Brain pericyte (primary cell): ENCODE measurements at regions not wholly inside any gene's neighbourhood (a gene's known extent, or its start where the extent isn't known, plus 50 kb on each side); places are given as distances from the start of the nearest gene placed in this dataset.
"Not testable (repeated sequence)": the region's sequence is repeated elsewhere in the genome, so short reads cannot be mapped to it uniquely, and the experiment has no call there.

Source experiments
- DNase-seq: peaks from one replicate; pipeline ENCODE4 v3.0.0-alpha.2; 2012; ENCODE audit warnings: low read depth, low spot score

DNA sequence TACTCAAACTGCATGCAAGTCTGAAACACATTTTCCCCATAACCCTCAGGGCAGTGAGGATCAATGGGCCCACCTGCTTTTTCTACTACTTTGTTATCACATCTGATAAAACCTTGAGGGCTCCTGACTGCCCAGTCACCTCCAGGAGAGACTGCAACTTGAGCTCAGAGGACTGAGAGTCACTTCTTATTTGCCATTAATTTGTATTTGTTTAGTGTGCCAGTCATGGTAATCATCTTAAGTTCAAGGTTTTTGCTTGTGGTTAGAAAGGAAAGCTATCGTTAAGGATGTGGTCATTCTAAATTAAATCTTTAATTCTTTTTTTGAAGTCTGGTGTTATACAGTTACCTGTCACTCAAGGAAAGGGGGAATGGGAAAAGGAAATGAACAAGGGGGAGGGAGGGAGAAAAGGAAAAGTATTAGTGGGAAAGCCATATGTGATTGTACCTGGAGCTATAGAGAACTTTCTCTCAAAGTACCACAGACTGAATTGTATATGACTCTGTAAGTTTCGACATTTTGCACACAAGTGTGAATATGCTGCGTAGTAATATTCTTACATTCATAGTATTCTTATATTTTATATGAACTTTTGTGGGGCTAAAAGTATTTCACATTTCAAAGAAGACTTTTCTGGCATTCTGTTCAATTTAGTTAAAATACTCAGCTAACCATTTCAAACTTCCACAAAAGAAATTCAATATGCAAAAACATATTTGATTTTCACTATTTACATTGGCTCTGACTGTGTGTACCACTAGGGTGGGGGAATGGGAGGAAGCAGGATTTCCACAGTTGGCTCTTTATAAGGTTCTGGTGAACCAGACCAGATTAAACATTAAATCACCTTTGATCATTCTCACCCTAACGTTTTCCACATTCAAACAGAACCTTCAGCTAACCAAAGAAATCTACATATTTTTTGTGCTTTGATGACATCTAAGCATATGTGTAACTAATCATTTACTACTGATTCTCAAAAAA lies 166.5 kb upstream of the ATP11B start:
- DNase-seq = no peak

DNA sequence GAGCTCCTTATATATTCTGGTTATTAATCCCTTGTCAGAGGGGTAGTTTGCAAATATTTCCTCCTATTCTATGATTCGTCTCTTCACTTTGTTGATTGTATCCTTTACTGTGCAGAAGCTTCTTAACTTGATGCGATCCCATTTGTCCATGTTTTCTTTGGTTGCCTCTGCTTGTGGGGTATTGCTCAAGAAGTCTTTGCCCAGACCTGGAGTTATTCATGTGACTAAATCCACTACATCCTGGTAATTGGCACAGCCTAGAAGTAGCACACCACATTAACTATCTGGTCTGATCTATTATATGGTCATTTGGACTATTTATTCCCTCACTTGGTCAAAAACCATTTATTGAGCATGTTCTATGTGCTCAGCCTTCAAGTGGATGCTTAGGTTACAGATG lies 164.8 kb upstream of the ATP11B start:
- DNase-seq = no peak

DNA sequence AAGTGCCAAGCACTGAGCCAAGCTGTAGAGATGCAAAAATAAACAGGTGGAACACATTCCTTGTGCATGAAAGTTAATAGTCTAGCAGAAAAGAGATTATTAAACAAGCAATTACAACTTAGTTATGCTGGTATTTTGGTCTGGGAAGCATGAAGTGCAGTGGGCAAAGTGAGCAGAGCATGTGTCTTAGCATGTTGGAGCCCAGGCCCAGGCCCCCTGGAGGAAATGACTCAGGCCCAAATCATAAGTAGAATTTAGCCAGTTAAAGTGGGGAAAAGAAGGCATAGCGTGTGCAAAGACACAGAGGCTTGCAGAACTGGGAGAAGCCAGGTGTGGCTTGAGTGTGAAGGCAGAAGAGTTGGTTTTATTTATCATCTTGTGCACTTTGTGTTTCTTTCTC lies 163.8 kb upstream of the ATP11B start:
- DNase-seq = no peak

DNA sequence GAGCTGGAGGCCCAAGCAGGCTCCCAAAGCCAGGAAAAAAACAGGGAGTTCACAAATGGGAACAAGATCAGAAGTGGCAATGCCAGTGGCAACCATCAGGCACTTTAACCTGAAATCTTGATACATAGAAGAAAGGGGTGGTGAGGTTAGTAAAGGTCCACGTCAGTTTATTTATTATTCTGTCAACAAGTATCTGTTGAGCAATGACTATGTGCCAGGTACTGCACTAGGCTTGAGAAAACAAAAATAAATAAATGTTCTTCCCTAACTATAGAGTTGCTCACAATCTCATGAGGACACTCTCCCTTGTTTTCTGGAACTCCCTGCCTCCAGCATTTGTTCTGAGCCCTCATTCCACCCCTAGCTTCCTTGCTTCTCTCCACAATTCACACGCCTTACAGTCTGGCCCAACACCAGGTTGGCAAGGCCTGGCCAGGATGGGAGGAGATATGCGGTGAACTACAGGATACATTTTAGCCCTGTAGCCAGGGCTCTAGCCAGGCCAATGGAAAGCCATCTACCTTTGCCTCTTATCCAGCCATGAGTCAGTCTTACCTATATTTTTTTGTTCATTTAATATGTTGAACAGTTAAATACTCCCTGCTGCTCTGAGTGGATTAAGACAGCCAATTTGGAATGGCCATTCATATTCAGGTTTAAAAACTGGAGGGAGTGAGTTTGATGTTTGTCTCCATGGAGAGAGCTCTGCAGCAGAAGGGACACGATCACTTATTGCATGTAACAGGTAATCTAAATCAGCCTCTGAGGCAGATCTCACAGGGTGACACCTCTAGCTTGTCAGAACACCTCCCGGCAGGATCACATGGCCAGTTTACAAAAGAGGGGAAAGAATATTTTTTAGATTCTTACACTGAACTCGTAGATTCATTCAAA lies 161.9 kb upstream of the ATP11B start:
- no peak for DNase-seq

DNA sequence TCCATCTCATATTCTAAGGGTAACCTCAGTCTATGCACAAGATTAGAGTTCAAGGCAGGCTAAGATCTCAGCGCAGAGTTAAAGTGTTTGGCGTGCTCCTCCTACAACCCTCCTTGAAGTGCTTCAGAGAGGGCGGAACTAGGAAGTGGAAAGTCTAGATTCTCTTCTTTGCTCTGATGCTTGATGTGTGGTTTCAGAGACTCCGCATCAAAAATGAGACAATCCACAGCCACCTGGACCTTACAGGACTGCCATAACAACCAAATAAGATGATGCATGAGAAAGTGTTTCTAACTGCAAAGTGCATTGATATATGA lies 161.3 kb upstream of the ATP11B start:
- DNase-seq = no peak

DNA sequence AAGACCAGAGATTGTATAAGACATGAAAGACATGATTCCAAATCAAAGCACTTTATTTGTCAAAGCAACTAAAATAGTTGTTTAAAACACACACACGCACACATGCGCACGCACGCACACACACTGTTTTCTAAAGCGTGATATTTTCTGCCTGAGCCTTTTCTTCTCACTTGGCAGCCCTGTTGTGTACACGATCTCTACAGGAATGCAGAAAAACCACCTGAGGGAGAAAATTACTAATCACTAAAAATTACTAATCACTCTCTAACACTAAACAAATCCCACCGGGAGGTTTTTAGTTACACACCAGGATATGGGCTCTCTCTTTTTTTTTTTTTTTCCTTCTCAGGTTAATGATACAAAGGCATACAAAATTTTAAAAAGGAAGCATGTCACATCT lies 160.1 kb upstream of the ATP11B start:
- DNase-seq = no peak

DNA sequence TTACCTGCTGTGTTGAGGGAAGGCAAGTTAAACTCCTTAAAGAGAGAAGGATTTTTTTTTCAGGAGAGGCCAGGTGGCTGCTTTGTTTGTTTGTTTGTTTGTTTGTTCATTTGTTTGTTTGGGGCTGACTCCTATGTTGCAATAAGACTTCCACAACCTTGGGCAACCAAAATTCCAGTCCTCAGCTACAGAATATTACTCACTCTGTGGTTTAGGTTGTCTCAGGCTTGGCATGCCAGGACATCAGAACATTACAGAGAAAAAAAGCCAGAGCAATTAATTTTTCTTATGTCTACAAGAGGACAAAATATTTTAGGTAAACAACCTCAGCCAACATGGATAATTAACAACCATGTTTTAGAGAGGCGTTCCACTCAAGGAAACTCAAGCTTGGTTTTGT lies 156.7 kb upstream of the ATP11B start:
- DNase-seq = no peak

DNA sequence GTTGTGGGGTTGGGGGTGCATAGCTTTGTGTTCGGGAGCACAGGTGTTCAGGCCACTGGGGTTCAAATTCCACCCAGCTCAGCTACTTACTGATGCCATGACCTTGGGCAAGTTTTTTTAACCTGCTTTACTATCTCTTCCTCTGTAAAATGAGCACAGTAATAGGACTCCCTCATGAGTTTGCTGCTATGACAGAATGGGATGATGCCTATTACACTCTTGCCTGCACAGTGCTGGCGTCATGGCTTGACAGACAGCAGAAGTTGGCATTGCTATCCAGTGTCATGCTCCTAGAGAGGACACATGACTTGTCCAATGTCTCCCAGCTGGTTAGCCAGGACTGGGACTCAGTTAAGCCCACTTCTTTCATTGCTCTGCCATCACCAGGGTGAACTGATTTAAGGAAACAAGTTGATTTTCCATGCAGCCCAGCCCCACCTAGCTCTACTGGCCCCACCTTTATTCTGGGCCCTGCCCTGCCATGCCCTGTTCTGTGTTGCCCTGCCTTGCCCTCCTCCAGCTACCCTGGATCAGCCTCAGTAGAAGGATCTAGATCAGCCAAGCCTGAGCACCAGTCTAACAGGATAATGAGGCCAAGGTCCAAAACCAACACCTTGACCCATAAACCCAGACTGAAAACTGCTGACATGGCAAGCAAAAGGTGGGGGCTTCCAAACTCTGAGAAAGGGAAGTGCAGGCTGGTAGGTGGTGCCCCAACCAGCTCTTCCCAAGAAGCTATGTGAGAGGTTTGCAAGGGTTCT lies 155.8 kb upstream of the ATP11B start:
- no peak for DNase-seq

DNA sequence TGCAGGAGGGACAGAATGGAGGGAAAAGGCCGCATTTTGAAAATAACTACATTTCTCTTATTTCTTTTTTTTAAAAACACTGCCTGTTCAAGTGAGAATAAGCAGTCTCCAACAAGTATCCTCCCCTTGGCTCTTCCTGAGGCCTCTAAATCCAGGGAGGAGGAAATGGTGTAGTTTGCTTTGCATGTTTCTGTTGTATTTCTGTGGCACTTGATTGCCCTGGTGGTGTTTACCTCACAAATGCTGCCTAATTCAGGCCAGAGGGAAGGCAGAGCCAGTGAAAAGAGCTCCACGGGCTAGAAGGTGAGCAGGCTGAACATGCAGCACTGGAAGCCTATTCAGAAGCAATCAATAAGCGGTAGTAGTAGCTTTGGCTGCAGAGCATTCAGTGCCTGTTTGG lies 149.3 kb upstream of the ATP11B start:
- DNase-seq = no peak

DNA sequence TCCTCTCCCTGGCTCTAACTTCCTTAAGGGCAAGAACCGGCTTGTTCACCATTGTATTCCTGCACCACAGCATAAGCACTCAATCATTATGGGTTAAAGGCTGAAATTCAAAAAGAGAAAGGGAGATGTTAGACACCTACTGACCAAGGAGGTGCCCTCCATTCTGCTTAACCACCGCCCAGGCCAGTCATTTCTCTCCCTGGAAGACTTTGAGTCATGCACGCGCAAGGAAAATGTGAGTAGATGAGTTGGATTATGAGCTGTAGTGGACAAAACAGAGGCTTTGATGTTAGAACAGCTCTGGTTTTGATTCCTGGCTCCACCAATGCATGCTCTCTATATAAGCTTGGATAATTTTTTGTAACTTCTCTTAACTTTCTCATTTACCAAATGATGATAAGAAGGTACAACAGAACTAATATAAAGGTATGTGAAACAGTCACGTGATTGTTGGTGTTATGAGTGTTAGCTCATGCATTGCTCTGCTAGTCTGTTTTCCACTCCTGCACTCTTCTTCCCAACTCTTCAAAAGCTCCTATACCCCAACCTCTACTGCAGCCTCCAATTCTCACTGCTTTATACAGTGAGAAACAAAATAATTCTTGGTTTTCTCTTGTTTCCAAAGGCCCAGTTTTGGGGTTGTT lies 148.4 kb upstream of the ATP11B start:
- no peak for DNase-seq

DNA sequence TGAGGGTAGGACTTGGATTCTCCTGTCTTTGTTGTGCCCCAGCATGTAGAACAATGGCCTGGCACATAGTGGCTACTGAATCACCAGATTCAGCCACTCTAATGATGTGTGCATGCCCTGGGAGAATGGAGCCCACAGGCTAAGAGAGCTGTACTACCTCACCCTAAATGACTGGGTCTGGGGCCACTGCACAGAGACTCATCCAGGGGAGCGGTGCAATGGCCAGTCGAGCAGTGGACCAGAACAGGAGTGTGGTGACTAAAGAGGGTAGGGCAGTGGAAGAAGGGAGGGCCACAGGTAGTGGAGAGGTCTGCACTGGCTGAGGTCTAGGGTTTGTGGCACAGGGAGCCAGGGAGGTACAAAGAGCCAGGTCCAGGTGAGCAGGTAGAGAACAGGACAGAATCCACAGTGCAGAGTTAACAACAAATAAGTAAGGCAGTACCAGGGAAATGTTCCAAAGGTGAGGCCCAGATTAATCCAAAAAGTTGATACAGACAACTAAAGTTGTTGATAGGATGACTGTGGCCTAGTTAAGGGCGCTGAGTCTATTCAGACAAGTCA lies 142.7 kb upstream of the ATP11B start:
- no peak for DNase-seq

DNA sequence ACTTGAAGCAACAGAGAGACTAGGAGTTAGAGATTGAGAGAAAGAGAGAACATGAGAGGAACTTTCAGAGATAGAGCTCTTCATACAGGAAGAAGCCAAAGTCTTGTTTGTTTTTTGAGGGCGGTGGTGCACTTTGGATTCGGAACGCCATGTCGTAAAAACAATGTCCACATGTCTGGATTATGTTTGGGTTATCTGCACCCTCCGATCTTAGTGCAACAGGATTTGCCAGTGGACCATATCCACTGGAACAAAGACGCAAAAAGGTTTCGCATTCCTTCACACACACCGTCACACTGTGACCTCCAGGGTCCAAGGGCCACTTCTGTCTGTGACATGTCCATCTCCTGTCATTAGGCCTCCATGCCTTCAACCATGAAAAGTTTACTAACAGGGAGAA lies 141.8 kb upstream of the ATP11B start:
- DNase-seq = no peak

DNA sequence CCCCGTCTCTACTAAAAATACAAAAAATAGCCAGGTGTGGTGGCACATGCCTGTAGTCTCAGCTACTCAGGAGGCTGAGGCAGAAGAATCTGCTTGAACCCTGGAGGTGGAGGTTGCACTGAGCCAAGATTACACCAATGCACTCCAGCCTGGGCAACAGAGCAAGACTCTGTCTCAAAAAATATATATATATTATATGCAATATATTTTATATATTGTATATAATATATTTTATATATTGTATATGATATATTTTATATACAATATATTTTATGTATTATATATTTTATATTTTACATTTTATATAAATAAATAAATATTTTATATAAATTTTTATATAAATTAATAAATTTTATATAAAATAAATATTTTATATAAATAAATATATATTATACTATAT lies 140.2 kb upstream of the ATP11B start:
- not testable (repeated sequence) for DNase-seq

DNA sequence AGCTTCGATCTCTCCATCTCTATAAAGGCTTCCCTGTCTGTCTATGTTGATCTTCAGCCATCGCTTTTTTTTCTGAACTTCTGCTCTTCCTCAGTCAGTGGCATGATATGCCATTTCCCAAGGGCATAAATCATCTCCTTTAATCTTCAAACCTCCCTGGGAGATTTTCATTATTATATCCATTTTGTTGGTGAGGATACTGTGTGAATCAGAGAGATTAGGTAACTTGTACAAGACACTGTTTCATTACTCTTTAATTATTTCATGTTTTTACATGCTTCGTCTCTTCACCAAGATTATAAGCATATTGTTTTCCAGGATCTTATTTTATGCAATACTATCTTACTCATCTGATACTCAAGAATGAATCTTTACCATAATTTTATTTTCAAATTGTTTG lies 124.8 kb upstream of the ATP11B start:
- no peak for DNase-seq

DNA sequence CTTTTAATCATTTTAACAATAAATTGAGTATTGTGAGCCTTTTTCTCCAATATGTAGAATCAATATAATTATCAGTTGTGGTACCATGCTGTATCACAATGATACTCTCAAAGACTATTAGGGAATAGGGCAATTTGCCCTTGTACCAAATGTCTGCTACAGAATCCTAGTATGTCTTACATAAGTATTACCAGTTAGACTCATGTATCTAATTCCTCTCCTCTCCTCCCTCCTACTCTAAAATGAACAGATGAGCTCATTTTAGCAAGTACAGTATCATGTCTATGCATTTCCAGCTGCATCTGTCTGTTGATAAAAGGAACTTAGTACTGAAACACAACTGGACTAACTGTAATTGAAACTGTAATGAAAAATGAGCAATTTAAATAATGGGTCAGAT lies 124.3 kb upstream of the ATP11B start:
- no peak for DNase-seq

DNA sequence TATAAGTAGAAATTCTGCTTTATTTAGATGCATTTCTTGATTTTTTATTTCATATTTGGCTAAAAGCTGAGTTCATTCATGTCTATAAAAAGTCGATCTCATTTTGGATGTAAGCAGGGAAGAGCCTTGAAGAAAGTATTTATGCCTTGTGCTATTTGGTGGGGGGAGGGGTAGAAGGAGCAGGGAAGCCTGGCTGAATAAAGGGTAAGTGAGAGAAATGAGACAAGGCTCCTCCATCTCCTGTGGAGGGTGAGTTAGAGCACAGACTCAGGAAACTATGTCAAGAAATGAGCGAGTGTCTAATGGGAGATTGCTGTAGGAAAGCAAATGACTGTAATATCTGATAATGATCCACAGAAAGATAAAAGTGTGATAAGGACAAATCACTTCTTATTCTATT lies 121.8 kb upstream of the ATP11B start:
- DNase-seq = no peak

DNA sequence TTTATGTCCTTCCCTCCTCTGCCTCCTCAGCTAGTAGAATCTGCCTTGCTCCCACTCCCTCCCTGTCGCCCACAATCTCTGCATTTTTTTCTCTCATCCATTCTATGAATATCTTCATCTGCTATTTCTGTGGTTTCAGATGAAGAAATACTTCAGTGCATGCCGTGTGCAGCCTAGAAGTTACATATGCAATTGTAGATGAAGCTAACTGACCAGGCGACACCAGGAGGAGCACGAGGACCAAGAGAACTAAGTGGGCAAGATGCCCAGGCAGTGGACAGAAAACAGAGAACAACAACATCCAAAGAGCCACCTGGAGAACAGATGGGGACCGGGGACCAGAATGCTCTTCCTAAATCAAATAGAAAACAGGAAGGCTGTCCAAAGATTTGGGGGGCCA lies 121.4 kb upstream of the ATP11B start:
- DNase-seq = no peak

DNA sequence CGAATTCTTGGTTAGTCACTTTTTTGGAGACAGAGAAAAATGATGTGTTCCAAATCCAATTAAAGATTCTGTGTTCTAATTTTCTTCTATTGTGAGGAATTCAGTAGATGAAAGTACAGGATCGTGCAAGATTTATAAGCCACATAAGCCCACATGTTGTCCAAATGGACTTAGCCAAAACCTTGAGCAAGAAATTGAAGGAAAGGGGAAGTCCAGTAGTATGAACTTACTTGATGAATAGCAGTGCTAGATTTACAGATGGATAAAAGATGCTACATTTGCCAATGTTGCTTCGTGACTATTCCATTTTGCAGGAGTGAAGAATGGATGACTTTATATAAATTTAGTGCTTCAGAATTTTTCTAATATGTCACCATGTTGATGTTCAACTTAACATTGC lies 120.0 kb upstream of the ATP11B start:
- DNase-seq = no peak

DNA sequence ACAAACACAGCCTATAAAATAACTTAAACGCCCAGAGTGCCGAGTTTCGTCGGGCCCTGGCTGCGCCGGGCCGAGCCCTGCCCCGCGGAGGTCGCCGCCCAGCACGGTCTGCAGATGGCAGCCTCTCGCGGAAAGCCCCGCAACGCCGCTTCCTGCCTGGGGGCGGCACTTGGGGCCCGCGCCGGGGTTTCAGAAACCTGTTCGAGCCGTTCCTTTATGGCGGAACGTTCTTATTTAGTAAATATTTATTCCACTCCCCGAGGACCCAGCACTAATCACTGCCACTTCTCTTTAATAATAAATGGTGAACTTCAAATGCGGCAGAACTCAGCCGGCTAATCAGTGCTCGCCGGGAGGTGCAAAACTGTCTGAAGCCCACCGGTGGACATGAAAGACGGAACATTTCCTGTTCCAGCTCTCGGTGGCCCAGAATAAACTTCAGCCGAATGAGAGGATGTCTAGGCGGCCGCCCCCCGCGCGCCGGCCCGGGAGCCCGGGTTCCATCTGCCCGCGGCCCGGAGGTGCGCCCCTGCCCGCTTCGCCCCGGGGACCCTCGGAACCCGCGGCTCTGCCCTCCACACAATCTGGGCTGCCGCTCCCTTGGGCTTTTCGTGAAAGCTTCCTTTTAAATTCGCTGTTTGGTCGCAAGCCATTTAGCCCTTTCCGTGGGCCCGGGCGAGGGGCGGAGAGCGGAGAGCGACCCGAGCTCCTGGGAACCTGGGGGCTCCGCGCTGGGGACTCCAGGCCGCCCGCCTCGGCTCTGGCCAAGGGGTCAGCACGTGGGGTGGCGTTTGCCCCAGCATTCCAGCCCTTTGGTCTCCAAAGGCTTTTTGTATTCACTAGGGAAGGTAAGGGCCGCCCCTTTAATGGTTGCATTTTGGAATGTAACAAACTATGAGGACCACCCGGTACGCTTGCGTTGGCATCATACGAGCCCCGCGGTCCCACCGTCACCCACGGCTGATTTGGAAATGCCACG lies 110.8 kb upstream of the ATP11B start:
- DNase-seq = no peak

DNA sequence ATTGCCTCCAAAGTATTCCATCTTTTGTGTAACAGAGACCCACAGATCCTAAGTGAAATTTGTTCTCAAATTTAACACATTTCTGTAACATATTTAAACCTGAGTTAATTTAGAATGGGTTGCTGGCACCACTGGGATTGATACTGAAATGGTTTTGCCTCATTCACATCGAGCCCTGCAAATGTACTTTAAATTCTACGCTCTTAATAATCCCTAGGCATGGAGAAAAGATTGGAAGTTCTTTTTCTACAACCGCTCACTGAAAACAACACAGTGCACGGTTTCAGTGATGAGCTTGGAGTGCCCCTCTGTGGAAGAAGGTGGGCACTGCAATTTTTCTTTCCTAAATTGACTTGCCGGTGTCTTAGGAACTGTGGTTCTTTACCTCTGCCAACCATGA lies 109.9 kb upstream of the ATP11B start:
- peak; percentile 43 for DNase-seq
